ENCODE measurements at regions not wholly inside any gene's neighbourhood (a gene's known extent, or its start where the extent isn't known, plus 50 kb on each side); places are given as distances from the start of the nearest gene placed in this dataset.

- TF ChIP-seq, protein P1, sequence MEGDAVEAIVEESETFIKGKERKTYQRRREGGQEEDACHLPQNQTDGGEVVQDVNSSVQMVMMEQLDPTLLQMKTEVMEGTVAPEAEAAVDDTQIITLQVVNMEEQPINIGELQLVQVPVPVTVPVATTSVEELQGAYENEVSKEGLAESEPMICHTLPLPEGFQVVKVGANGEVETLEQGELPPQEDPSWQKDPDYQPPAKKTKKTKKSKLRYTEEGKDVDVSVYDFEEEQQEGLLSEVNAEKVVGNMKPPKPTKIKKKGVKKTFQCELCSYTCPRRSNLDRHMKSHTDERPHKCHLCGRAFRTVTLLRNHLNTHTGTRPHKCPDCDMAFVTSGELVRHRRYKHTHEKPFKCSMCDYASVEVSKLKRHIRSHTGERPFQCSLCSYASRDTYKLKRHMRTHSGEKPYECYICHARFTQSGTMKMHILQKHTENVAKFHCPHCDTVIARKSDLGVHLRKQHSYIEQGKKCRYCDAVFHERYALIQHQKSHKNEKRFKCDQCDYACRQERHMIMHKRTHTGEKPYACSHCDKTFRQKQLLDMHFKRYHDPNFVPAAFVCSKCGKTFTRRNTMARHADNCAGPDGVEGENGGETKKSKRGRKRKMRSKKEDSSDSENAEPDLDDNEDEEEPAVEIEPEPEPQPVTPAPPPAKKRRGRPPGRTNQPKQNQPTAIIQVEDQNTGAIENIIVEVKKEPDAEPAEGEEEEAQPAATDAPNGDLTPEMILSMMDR (conservative IDR thresholded peaks at IDR 0.05; ENCODE audit: low read depth in 2 of 2) = no peak
- TF ChIP-seq POLR2AphosphoS5 (IDR thresholded peaks at IDR 0.05; ENCODE audit: low read depth) = no peak
- no peak for TF ChIP-seq EZH2 (IDR thresholded peaks at IDR 0.05; ENCODE audit: low read depth, unreplicated experiment)
- TF ChIP-seq ZNF114 (CRISPR knock-in tag; IDR thresholded peaks at IDR 0.05) = no peak
- no peak for TF ChIP-seq EZH2phosphoT487 (IDR thresholded peaks at IDR 0.05; ENCODE audit: unreplicated experiment)
- TF ChIP-seq, protein P2, sequence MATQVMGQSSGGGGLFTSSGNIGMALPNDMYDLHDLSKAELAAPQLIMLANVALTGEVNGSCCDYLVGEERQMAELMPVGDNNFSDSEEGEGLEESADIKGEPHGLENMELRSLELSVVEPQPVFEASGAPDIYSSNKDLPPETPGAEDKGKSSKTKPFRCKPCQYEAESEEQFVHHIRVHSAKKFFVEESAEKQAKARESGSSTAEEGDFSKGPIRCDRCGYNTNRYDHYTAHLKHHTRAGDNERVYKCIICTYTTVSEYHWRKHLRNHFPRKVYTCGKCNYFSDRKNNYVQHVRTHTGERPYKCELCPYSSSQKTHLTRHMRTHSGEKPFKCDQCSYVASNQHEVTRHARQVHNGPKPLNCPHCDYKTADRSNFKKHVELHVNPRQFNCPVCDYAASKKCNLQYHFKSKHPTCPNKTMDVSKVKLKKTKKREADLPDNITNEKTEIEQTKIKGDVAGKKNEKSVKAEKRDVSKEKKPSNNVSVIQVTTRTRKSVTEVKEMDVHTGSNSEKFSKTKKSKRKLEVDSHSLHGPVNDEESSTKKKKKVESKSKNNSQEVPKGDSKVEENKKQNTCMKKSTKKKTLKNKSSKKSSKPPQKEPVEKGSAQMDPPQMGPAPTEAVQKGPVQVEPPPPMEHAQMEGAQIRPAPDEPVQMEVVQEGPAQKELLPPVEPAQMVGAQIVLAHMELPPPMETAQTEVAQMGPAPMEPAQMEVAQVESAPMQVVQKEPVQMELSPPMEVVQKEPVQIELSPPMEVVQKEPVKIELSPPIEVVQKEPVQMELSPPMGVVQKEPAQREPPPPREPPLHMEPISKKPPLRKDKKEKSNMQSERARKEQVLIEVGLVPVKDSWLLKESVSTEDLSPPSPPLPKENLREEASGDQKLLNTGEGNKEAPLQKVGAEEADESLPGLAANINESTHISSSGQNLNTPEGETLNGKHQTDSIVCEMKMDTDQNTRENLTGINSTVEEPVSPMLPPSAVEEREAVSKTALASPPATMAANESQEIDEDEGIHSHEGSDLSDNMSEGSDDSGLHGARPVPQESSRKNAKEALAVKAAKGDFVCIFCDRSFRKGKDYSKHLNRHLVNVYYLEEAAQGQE (IDR thresholded peaks at IDR 0.05; ENCODE audit: unreplicated experiment) = no peak
- no peak for TF ChIP-seq CREB1 (CRISPR knock-in tag; IDR thresholded peaks at IDR 0.05; ENCODE audit: low read depth)
- TF ChIP-seq JUNB (IDR thresholded peaks at IDR 0.05; ENCODE audit: unreplicated experiment) = no peak
- TF ChIP-seq, protein P3, sequence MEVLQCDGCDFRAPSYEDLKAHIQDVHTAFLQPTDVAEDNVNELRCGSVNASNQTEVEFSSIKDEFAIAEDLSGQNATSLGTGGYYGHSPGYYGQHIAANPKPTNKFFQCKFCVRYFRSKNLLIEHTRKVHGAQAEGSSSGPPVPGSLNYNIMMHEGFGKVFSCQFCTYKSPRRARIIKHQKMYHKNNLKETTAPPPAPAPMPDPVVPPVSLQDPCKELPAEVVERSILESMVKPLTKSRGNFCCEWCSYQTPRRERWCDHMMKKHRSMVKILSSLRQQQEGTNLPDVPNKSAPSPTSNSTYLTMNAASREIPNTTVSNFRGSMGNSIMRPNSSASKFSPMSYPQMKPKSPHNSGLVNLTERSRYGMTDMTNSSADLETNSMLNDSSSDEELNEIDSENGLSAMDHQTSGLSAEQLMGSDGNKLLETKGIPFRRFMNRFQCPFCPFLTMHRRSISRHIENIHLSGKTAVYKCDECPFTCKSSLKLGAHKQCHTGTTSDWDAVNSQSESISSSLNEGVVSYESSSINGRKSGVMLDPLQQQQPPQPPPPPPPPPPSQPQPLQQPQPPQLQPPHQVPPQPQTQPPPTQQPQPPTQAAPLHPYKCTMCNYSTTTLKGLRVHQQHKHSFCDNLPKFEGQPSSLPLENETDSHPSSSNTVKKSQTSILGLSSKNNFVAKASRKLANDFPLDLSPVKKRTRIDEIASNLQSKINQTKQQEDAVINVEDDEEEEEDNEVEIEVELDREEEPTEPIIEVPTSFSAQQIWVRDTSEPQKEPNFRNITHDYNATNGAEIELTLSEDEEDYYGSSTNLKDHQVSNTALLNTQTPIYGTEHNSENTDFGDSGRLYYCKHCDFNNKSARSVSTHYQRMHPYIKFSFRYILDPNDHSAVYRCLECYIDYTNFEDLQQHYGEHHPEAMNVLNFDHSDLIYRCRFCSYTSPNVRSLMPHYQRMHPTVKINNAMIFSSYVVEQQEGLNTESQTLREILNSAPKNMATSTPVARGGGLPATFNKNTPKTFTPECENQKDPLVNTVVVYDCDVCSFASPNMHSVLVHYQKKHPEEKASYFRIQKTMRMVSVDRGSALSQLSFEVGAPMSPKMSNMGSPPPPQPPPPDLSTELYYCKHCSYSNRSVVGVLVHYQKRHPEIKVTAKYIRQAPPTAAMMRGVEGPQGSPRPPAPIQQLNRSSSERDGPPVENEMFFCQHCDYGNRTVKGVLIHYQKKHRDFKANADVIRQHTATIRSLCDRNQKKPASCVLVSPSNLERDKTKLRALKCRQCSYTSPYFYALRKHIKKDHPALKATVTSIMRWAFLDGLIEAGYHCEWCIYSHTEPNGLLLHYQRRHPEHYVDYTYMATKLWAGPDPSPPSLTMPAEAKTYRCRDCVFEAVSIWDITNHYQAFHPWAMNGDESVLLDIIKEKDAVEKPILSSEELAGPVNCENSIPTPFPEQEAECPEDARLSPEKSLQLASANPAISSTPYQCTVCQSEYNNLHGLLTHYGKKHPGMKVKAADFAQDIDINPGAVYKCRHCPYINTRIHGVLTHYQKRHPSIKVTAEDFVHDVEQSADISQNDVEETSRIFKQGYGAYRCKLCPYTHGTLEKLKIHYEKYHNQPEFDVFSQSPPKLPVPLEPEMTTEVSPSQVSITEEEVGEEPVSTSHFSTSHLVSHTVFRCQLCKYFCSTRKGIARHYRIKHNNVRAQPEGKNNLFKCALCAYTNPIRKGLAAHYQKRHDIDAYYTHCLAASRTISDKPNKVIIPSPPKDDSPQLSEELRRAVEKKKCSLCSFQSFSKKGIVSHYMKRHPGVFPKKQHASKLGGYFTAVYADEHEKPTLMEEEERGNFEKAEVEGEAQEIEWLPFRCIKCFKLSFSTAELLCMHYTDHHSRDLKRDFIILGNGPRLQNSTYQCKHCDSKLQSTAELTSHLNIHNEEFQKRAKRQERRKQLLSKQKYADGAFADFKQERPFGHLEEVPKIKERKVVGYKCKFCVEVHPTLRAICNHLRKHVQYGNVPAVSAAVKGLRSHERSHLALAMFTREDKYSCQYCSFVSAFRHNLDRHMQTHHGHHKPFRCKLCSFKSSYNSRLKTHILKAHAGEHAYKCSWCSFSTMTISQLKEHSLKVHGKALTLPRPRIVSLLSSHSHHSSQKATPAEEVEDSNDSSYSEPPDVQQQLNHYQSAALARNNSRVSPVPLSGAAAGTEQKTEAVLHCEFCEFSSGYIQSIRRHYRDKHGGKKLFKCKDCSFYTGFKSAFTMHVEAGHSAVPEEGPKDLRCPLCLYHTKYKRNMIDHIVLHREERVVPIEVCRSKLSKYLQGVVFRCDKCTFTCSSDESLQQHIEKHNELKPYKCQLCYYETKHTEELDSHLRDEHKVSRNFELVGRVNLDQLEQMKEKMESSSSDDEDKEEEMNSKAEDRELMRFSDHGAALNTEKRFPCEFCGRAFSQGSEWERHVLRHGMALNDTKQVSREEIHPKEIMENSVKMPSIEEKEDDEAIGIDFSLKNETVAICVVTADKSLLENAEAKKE (CRISPR knock-in tag; IDR thresholded peaks at IDR 0.05) = no peak
Measured at GRCh38 chr14:87067061-87067460, 925.9 kb downstream of the GALC start.

Measured in GM23338 (cell line).